MCF 10A (cell line): ENCODE measurements at regions not wholly inside any gene's neighbourhood (a gene's known extent, or its start where the extent isn't known, plus 50 kb on each side); places are given as distances from the start of the nearest gene placed in this dataset.

Experiments used
- BruUV-seq: library from RNA; stranded (reverse); fragments of 400-500 nt; replicated peaks from 2 replicates; lab custom pipeline; 2021; lab: Mats Ljungman, UMichigan
- CTCF ChIA-PET: fragments of 300-600 bp; sonication (Branson Sonifier 250); formaldehyde crosslinking; extraction: SDS; loops from one replicate; lab custom pipeline; 2021; ENCODE audit warnings: antibody characterized with exemption, inconsistent platforms; lab: Yijun Ruan, JAX
- POLR2A ChIA-PET: fragments of 300-600, 350-650 bp; sonication (Branson Sonifier 250); formaldehyde crosslinking; extraction: SDS; loops from one replicate; lab custom pipeline; 2020; ENCODE audit warnings: antibody characterized with exemption, inconsistent platforms; lab: Yijun Ruan, JAX
- DNase-seq: peaks from one replicate; pipeline ENCODE4 v3.0.0-alpha.2; 2018; ENCODE audit not compliant: unreplicated experiment
- H3K27ac Mint-ChIP-seq: one replicate; pipeline ENCODE4 v1.8.0; 2022; ENCODE audit warnings: mild to moderate bottlenecking, low read depth, mixed read lengths; ENCODE audit not compliant: unreplicated experiment
- H3K27me3 Mint-ChIP-seq: one replicate; pipeline ENCODE4 v1.8.0; 2022; ENCODE audit warnings: mixed read lengths; ENCODE audit not compliant: insufficient read depth, unreplicated experiment
- H3K36me3 Mint-ChIP-seq: one replicate; pipeline ENCODE4 v1.8.0; 2022; ENCODE audit warnings: mild to moderate bottlenecking, moderate library complexity, mixed read lengths; ENCODE audit not compliant: insufficient read depth, unreplicated experiment
- H3K4me1 Mint-ChIP-seq: one replicate; pipeline ENCODE4 v1.8.0; 2022; ENCODE audit warnings: mixed read lengths; ENCODE audit not compliant: insufficient read depth, unreplicated experiment
- H3K4me3 Mint-ChIP-seq: one replicate; pipeline ENCODE4 v1.8.0; 2022; ENCODE audit warnings: mild to moderate bottlenecking, moderate library complexity, mixed read lengths; ENCODE audit not compliant: unreplicated experiment
- H3K9me3 Mint-ChIP-seq: one replicate; pipeline ENCODE4 v1.8.0; 2022; ENCODE audit warnings: mixed read lengths; ENCODE audit not compliant: unreplicated experiment
- CTCF ChIP-seq: fragments of 200-600 bp; IDR thresholded peaks from one replicate; pipeline ENCODE4 v1.8.0; 2022; ENCODE audit warnings: antibody characterized with exemption, mild to moderate bottlenecking; ENCODE audit not compliant: unreplicated experiment
- intact Hi-C: fragments of 100-400 bp; cut with micrococcal nuclease; formaldehyde crosslinking; loops from 2 replicates; pipeline ENCODE4 v1.14.1; 2022

- ChIA-PET CTCF (interaction anchor here (0.6 kb wide), 1 partner anchor 367 kb away, joined by 4 read pairs; no protein-coding TSS in a partner anchor), POLR2A (no interaction called here)
- Mint-ChIP-seq H3K27ac (no peak overlapping the region), H3K9me3 (no peaks in the 10 kb centered on the region), H3K4me3 (no peak overlapping the region), H3K36me3 (no peaks in the 10 kb centered on the region), H3K4me1 (no peaks in the 10 kb centered on the region), H3K27me3 (no peaks in the 10 kb centered on the region)
- TF ChIP-seq CTCF = no peak
- BruUV-seq = no TSS peak
- no peak for DNase-seq
- intact Hi-C loops = no loop called here
Measured at GRCh38 chr3:174387736-174388135, 471.4 kb upstream of the NAALADL2 start.

GRCh38 chr3:174397848-174398247, 461.3 kb upstream of the NAALADL2 start:
- no peak overlapping the region for H3K27ac Mint-ChIP-seq
- H3K36me3 Mint-ChIP-seq = no peaks in the 10 kb centered on the region
- intact Hi-C loops = no loop called here
- no peaks in the 10 kb centered on the region for H3K9me3 Mint-ChIP-seq
- no peaks in the 10 kb centered on the region for H3K27me3 Mint-ChIP-seq
- no TSS peak for BruUV-seq
- no peaks in the 10 kb centered on the region for H3K4me1 Mint-ChIP-seq
- DNase-seq = peak; percentile 23
- ChIA-PET CTCF (interaction anchor here (1.7 kb wide), 1 partner anchor 44 kb away, joined by 7 read pairs; no protein-coding TSS in a partner anchor), POLR2A (no interaction called here)
- peak; percentile 35 for TF ChIP-seq CTCF
- no peak overlapping the region for H3K4me3 Mint-ChIP-seq

- no peaks in the 10 kb centered on the region for H3K27me3 Mint-ChIP-seq
- DNase-seq = no peak
- H3K4me3 Mint-ChIP-seq = no peak overlapping the region
- H3K4me1 Mint-ChIP-seq = no peaks in the 10 kb centered on the region
- POLR2A ChIA-PET = interaction anchor here (0.6 to 0.9 kb wide), 2 partner anchors 11 to 444 kb away, joined by 3 to 4 read pairs; no protein-coding TSS in a partner anchor
- no TSS peak for BruUV-seq
- intact Hi-C loops = no loop called here
- CTCF ChIA-PET = interaction anchor here (0.6 to 1.7 kb wide), 10 partner anchors 13 to 1679 kb away, joined by 3 to 7 read pairs (median 3); no protein-coding TSS in a partner anchor
- no peaks in the 10 kb centered on the region for H3K36me3 Mint-ChIP-seq
- H3K9me3 Mint-ChIP-seq = no peaks in the 10 kb centered on the region
- no peak overlapping the region for H3K27ac Mint-ChIP-seq
- TF ChIP-seq CTCF = no peak
Measured at GRCh38 chr3:174398761-174399160, 460.4 kb upstream of the NAALADL2 start.

- Mint-ChIP-seq H3K27ac (no peak overlapping the region), H3K9me3 (no peaks in the 10 kb centered on the region), H3K4me3 (no peak overlapping the region), H3K4me1 (no peaks in the 10 kb centered on the region), H3K27me3 (no peaks in the 10 kb centered on the region), H3K36me3 (no peaks in the 10 kb centered on the region)
- ChIA-PET CTCF (no interaction called here), POLR2A (no interaction called here)
- no peak for TF ChIP-seq CTCF
- BruUV-seq = no TSS peak
- intact Hi-C loops = no loop called here
- no peak for DNase-seq
Measured at GRCh38 chr3:174403831-174404230, 455.3 kb upstream of the NAALADL2 start.
